ENCODE measurements at regions not wholly inside any gene's neighbourhood (a gene's known extent, or its start where the extent isn't known, plus 50 kb on each side); places are given as distances from the start of the nearest gene placed in this dataset.

DNA sequence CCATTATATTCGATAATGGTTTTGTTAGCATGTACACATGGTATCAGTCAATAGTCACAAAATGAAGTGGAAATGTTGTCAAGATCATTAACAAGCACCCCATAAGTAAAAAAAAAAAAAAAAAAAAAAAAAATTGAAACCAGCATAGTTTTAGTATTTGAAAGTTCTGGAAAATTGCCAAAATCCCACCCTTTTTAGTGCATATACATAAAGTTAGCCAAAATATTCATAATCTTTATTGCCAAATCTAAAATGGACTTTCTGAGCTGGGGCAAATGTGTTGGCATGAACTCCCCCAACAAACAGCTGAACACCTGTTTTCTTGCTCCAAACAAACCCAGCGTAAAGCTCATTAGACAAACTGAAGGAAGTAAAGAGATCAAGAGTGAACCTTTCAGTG lies 73.9 kb downstream of the MZT1 start:
- CTCF ChIA-PET: interaction anchor here (1.0 to 4.0 kb wide), 2 partner anchors 11 kb away, joined by 3 to 13 read pairs; no protein-coding TSS in a partner anchor
- no peaks in the 10 kb centered on the region; a peak in 1 of 4 replicates for H3K4me1 ChIP-seq (ENCODE audit: control insufficient read depth in 1 of 2, insufficient read depth in 2 of 2, low read depth in 1 of 2, low read length in 1 of 2)
- no peaks in the 10 kb centered on the region for H3K9me3 ChIP-seq
- no peak overlapping the region for H3K27ac ChIP-seq (ENCODE audit: low read depth in 2 of 2, low read length in 1 of 2)
- H3K9ac ChIP-seq: no peak overlapping the region
- H3F3A ChIP-seq (replicated peaks; ENCODE audit: insufficient read depth): no peaks in the 10 kb centered on the region
- H3K36me3 ChIP-seq (replicated peaks in 1 of 2; ENCODE audit: control insufficient read depth in 1 of 2, insufficient read depth in 2 of 2, low read length in 1 of 2): no peaks in the 10 kb centered on the region
- DNase-seq: no peak
- H3K79me2 ChIP-seq (ENCODE audit: insufficient read depth): no peaks in the 10 kb centered on the region
- POLR2A ChIA-PET: no interaction called here
- WGBS (ENCODE audit: low lambda C conversion rate): 92% methylated on average over 2 of the region's 2 CpGs
- H3K4me2 ChIP-seq: no peak overlapping the region
- H2AFZ ChIP-seq (ENCODE audit: low read depth): no peak overlapping the region
- H3K27me3 ChIP-seq (ENCODE audit: insufficient read depth): no peaks in the 10 kb centered on the region
- no peaks in the 10 kb centered on the region for H3K9me2 ChIP-seq
- no peak overlapping the region for H3K4me3 ChIP-seq (ENCODE audit: low read depth in 2 of 2, low read length in 1 of 2)
- H4K20me1 ChIP-seq (ENCODE audit: insufficient read depth): no peaks in the 10 kb centered on the region
- TF ChIP-seq JUND (IDR thresholded peaks at IDR 0.05) (no peak), CHD2 (IDR thresholded peaks at IDR 0.05; ENCODE audit: low read length, partially characterized antibody) (no peak), EZH2phosphoT487 (IDR thresholded peaks at IDR 0.05; ENCODE audit: borderline replicate concordance, low read depth) (no peak), SIN3A (IDR thresholded peaks at IDR 0.05; ENCODE audit: borderline replicate concordance, low read depth, low read length) (no peak), FOSL2 (IDR thresholded peaks at IDR 0.05; ENCODE audit: borderline replicate concordance, low read depth) (no peak), RFX5 (IDR thresholded peaks at IDR 0.05; ENCODE audit: low read length) (no peak), TAF1 (IDR thresholded peaks at IDR 0.05; ENCODE audit: borderline replicate concordance, low read depth, low read length) (no peak), NFIC (IDR thresholded peaks at IDR 0.05; ENCODE audit: borderline replicate concordance) (no peak)
- TF ChIP-seq, protein P1, sequence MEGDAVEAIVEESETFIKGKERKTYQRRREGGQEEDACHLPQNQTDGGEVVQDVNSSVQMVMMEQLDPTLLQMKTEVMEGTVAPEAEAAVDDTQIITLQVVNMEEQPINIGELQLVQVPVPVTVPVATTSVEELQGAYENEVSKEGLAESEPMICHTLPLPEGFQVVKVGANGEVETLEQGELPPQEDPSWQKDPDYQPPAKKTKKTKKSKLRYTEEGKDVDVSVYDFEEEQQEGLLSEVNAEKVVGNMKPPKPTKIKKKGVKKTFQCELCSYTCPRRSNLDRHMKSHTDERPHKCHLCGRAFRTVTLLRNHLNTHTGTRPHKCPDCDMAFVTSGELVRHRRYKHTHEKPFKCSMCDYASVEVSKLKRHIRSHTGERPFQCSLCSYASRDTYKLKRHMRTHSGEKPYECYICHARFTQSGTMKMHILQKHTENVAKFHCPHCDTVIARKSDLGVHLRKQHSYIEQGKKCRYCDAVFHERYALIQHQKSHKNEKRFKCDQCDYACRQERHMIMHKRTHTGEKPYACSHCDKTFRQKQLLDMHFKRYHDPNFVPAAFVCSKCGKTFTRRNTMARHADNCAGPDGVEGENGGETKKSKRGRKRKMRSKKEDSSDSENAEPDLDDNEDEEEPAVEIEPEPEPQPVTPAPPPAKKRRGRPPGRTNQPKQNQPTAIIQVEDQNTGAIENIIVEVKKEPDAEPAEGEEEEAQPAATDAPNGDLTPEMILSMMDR (IDR thresholded peaks at IDR 0.05): no peak
- TF ChIP-seq, protein P2, sequence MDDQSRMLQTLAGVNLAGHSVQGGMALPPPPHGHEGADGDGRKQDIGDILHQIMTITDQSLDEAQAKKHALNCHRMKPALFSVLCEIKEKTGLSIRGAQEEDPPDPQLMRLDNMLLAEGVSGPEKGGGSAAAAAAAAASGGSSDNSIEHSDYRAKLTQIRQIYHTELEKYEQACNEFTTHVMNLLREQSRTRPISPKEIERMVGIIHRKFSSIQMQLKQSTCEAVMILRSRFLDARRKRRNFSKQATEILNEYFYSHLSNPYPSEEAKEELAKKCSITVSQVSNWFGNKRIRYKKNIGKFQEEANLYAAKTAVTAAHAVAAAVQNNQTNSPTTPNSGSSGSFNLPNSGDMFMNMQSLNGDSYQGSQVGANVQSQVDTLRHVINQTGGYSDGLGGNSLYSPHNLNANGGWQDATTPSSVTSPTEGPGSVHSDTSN (IDR thresholded peaks at IDR 0.05): no peak
- TF ChIP-seq, protein P3, sequence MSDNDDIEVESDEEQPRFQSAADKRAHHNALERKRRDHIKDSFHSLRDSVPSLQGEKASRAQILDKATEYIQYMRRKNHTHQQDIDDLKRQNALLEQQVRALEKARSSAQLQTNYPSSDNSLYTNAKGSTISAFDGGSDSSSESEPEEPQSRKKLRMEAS (IDR thresholded peaks at IDR 0.05; ENCODE audit: low read depth): no peak
- TF ChIP-seq, protein P4, sequence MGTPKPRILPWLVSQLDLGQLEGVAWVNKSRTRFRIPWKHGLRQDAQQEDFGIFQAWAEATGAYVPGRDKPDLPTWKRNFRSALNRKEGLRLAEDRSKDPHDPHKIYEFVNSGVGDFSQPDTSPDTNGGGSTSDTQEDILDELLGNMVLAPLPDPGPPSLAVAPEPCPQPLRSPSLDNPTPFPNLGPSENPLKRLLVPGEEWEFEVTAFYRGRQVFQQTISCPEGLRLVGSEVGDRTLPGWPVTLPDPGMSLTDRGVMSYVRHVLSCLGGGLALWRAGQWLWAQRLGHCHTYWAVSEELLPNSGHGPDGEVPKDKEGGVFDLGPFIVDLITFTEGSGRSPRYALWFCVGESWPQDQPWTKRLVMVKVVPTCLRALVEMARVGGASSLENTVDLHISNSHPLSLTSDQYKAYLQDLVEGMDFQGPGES (IDR thresholded peaks at IDR 0.05; ENCODE audit: low read depth, low read length): no peak

DNA sequence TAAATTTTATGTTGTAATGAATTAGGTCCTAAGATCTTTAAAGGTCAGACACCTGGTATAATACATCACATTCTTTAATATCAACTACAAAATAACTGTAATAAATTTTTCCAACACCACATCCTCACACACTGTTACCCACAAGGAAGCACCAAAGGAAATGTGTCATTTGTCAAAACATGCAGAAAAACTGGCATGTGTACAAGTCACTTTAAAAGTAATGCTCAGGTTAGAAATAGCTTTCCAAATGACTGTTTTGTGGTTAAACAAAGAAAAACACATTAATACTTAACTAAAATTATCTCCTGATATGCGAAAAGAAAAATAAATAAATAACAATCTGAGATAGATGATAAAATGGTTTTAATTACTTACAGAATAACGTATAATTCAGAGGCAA lies 74.7 kb downstream of the MZT1 start:
- POLR2A ChIA-PET: no interaction called here
- Histone ChIP-seq H3K27ac (ENCODE audit: low read depth in 2 of 2, low read length in 1 of 2) (no peak overlapping the region), H3F3A (replicated peaks; ENCODE audit: insufficient read depth) (no peaks in the 10 kb centered on the region), H3K9me2 (no peaks in the 10 kb centered on the region), H3K4me2 (no peak overlapping the region), H2AFZ (ENCODE audit: low read depth) (no peak overlapping the region), H3K79me2 (ENCODE audit: insufficient read depth) (no peaks in the 10 kb centered on the region), H3K9me3 (no peaks in the 10 kb centered on the region), H3K27me3 (ENCODE audit: insufficient read depth) (no peaks in the 10 kb centered on the region), H3K4me3 (ENCODE audit: low read depth in 2 of 2, low read length in 1 of 2) (no peak overlapping the region), H3K4me1 (ENCODE audit: control insufficient read depth in 1 of 2, insufficient read depth in 2 of 2, low read depth in 1 of 2, low read length in 1 of 2) (no peaks in the 10 kb centered on the region; a peak in 1 of 4 replicates), H3K9ac (no peak overlapping the region), H3K36me3 (replicated peaks in 1 of 2; ENCODE audit: control insufficient read depth in 1 of 2, insufficient read depth in 2 of 2, low read length in 1 of 2) (no peaks in the 10 kb centered on the region), H4K20me1 (ENCODE audit: insufficient read depth) (no peaks in the 10 kb centered on the region)
- CTCF ChIA-PET: interaction anchor here (2.5 to 4.0 kb wide), 2 partner anchors 10 to 44 kb away, joined by 10 to 13 read pairs; no protein-coding TSS in a partner anchor
- 60% methylated on average over 2 of the region's 2 CpGs for WGBS (ENCODE audit: low lambda C conversion rate)
- TF ChIP-seq FOXJ3 (CRISPR knock-in tag; IDR thresholded peaks at IDR 0.05): no peak
- no peak for TF ChIP-seq NRF1 (IDR thresholded peaks at IDR 0.05; ENCODE audit: low read depth, low read length)
- no peak for TF ChIP-seq POLR2AphosphoS5 (IDR thresholded peaks at IDR 0.05; ENCODE audit: low read depth, low read length)
- no peak for TF ChIP-seq RAD21 (IDR thresholded peaks at IDR 0.05; ENCODE audit: low read length)
- TF ChIP-seq, protein P4 (IDR thresholded peaks at IDR 0.05; ENCODE audit: low read depth, low read length): no peak
- peak; percentile 14; the same call in 1 of the 2 replicates for TF ChIP-seq TCF12 (IDR thresholded peaks at IDR 0.05)
- no peak for DNase-seq

Data from SK-N-SH (cell line).